Neutrophil (primary cell): ENCODE measurements at regions not wholly inside any gene's neighbourhood (a gene's known extent, or its start where the extent isn't known, plus 50 kb on each side); places are given as distances from the start of the nearest gene placed in this dataset.

Experiments used
- H3K27ac ChIP-seq: fragments of 200-600 bp; sonication (generic); 2 replicates; pipeline ENCODE4 v1.5.1; 2016; ENCODE audit warnings: mild to moderate bottlenecking, moderate library complexity
- H3K27me3 ChIP-seq: fragments of 200-600 bp; sonication (generic); 2 replicates; pipeline ENCODE4 v1.6.0; 2016; ENCODE audit warnings: mild to moderate bottlenecking
- H3K36me3 ChIP-seq: fragments of 200-600 bp; sonication (generic); 2 replicates; pipeline ENCODE4 v1.5.1; 2017
- H3K4me1 ChIP-seq, 2 experiments: fragments of 200-600 bp in 1 of 2; sonication (generic) in 1 of 2; 1 replicate in 1 of 2; 2 replicates in 1 of 2; pipeline versions ENCODE4 v1.5.1 to v1.6.1; 2013 to 2016; ENCODE audit warnings: low read depth in 1 of 2, low read length in 1 of 2, mild to moderate bottlenecking in 1 of 2, moderate library complexity in 1 of 2; ENCODE audit not compliant: control insufficient read depth in 1 of 2, insufficient read depth in 1 of 2
- H3K4me3 ChIP-seq, 2 experiments: fragments of 200-600 bp in 1 of 2; sonication (generic) in 1 of 2; 1 replicate in 1 of 2; 2 replicates in 1 of 2; pipeline ENCODE4 v1.5.1; 2013 to 2016; ENCODE audit warnings: low read depth in 1 of 2, low read length in 1 of 2, mild to moderate bottlenecking in 1 of 2, moderate library complexity in 1 of 2
- H3K9me3 ChIP-seq: fragments of 200-600 bp; sonication (generic); 2 replicates; pipeline ENCODE4 v1.5.1; 2016
- CTCF ChIP-seq: fragments of 200-600 bp; sonication (generic); IDR thresholded peaks from 2 replicates; pipeline ENCODE4 v1.5.1; 2016; ENCODE audit warnings: antibody characterized with exemption

- TF ChIP-seq CTCF = no peak
- Histone ChIP-seq H3K27me3 (peaks cover 18% of the 10 kb centered on the region), H3K9me3 (no peaks in the 10 kb centered on the region), H3K36me3 (no peaks in the 10 kb centered on the region), H3K4me1 (peaks cover 0 to 9% of the 10 kb centered on the region in 2 experiments), H3K4me3 (no peak overlapping the region), H3K27ac (no peak overlapping the region)
These were observed 55.6 kb downstream of the RHOXF2B start for GRCh38 chrX:120021927-120022326.

- Histone ChIP-seq H3K27ac (no peak overlapping the region), H3K27me3 (peaks cover 34% of the 10 kb centered on the region), H3K36me3 (no peaks in the 10 kb centered on the region), H3K4me1 (peaks cover 11 to 19% of the 10 kb centered on the region in 2 experiments), H3K4me3 (no peak overlapping the region), H3K9me3 (no peaks in the 10 kb centered on the region)
- TF ChIP-seq CTCF = no peak
These were observed 57.2 kb downstream of the RHOXF2B start for GRCh38 chrX:120020305-120020704.

- H3K9me3 ChIP-seq = no peaks in the 10 kb centered on the region
- H3K27ac ChIP-seq = no peak overlapping the region
- H3K27me3 ChIP-seq = peaks cover 62% of the 10 kb centered on the region
- peaks cover 15 to 16% of the 10 kb centered on the region in 2 experiments for H3K4me1 ChIP-seq
- no peak for TF ChIP-seq CTCF
- peak overlapping the region; percentile 29 to 35 for H3K4me3 ChIP-seq
- H3K36me3 ChIP-seq = no peaks in the 10 kb centered on the region
These were observed 61.4 kb downstream of the RHOXF2B start for GRCh38 chrX:120016068-120016441.

- no peak overlapping the region for H3K27ac ChIP-seq
- no peaks in the 10 kb centered on the region for H3K9me3 ChIP-seq
- H3K4me3 ChIP-seq = peak overlapping the region; percentile 29 to 35
- no peak for TF ChIP-seq CTCF
- H3K27me3 ChIP-seq = peaks cover 62% of the 10 kb centered on the region
- peaks cover 15 to 16% of the 10 kb centered on the region in 2 experiments for H3K4me1 ChIP-seq
- H3K36me3 ChIP-seq = no peaks in the 10 kb centered on the region
These were observed 62.1 kb downstream of the RHOXF2B start for GRCh38 chrX:120015145-120016067.

- peak overlapping the region; percentile 29 to 35 for H3K4me3 ChIP-seq
These were observed 62.9 kb downstream of the RHOXF2B start for GRCh38 chrX:120014354-120015130.

More at GRCh38 chrX:120014354-120015130, 62.9 kb downstream of the RHOXF2B start:
- Histone ChIP-seq H3K27ac (no peak overlapping the region), H3K36me3 (no peaks in the 10 kb centered on the region), H3K9me3 (no peaks in the 10 kb centered on the region), H3K4me1 (peaks cover 15 to 16% of the 10 kb centered on the region in 2 experiments), H3K27me3 (peaks cover 62% of the 10 kb centered on the region)
- TF ChIP-seq CTCF = no peak
